ENCODE measurements at regions not wholly inside any gene's neighbourhood (a gene's known extent, or its start where the extent isn't known, plus 50 kb on each side); places are given as distances from the start of the nearest gene placed in this dataset.
"Not testable (repeated sequence)": the region's sequence is repeated elsewhere in the genome, so short reads cannot be mapped to it uniquely, and the experiment has no call there.

DNA sequence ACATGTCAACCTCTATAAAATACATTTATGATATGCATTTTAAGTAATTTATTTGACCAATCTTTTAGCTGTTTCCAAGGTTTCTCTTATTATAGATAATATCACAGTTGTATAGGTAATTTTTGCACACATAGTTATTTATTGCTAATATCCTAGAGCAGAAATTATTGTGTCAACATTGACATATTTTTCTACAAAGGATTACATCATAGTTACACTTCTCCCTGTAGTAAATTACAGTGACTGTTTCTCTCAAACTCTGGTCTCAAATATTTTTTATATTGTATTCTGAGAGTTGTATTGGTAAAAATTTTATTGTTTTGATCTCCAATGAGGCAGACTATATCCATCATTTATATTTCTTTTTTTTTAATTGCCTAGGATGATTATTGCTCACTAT, 714.4 kb upstream of the CDH6 start:
- TF ChIP-seq POLR2A (IDR thresholded peaks at IDR 0.05; ENCODE audit: extremely low read depth, insufficient read length) (no peak), MYC (IDR thresholded peaks at IDR 0.05; ENCODE audit: low read depth, low read length) (no peak)
- TF ChIP-seq, protein P1, sequence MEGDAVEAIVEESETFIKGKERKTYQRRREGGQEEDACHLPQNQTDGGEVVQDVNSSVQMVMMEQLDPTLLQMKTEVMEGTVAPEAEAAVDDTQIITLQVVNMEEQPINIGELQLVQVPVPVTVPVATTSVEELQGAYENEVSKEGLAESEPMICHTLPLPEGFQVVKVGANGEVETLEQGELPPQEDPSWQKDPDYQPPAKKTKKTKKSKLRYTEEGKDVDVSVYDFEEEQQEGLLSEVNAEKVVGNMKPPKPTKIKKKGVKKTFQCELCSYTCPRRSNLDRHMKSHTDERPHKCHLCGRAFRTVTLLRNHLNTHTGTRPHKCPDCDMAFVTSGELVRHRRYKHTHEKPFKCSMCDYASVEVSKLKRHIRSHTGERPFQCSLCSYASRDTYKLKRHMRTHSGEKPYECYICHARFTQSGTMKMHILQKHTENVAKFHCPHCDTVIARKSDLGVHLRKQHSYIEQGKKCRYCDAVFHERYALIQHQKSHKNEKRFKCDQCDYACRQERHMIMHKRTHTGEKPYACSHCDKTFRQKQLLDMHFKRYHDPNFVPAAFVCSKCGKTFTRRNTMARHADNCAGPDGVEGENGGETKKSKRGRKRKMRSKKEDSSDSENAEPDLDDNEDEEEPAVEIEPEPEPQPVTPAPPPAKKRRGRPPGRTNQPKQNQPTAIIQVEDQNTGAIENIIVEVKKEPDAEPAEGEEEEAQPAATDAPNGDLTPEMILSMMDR (IDR thresholded peaks at IDR 0.05; ENCODE audit: low read depth, low read length): no peak
- TF ChIP-seq, protein P2, sequence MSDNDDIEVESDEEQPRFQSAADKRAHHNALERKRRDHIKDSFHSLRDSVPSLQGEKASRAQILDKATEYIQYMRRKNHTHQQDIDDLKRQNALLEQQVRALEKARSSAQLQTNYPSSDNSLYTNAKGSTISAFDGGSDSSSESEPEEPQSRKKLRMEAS (IDR thresholded peaks at IDR 0.05; ENCODE audit: low read depth, low read length): no peak
- DNase-seq (ENCODE audit: low read depth): no peak
- H3K4me3 ChIP-seq (ENCODE audit: low read depth, low read length): no peak overlapping the region

DNA sequence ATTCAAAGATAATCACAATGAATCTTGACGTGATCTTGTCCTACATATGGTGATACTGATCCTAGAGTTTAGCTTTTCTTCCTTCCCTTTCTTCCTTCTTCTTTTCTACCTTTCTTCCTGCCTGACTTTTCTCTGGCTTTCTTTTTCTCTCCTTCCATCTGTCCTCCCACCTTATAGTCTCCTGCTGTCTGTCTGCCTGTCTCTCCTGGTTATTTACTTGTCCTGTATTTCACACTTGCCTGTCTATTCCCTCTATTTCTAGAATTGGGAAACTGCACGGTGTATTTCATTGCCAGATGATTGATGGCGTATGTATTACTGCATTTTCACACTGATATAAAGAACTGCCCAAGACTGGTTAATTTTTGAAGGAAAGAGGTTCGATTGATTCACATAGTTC, 718.1 kb upstream of the CDH6 start:
- H3K4me3 ChIP-seq (ENCODE audit: low read depth, low read length): no peak overlapping the region
- DNase-seq (ENCODE audit: low read depth): no peak
- TF ChIP-seq POLR2A (IDR thresholded peaks at IDR 0.05; ENCODE audit: extremely low read depth, insufficient read length) (no peak), MYC (IDR thresholded peaks at IDR 0.05; ENCODE audit: low read depth, low read length) (no peak)
- TF ChIP-seq, protein P2 (IDR thresholded peaks at IDR 0.05; ENCODE audit: low read depth, low read length): no peak
- TF ChIP-seq, protein P1 (IDR thresholded peaks at IDR 0.05; ENCODE audit: low read depth, low read length): no peak

DNA sequence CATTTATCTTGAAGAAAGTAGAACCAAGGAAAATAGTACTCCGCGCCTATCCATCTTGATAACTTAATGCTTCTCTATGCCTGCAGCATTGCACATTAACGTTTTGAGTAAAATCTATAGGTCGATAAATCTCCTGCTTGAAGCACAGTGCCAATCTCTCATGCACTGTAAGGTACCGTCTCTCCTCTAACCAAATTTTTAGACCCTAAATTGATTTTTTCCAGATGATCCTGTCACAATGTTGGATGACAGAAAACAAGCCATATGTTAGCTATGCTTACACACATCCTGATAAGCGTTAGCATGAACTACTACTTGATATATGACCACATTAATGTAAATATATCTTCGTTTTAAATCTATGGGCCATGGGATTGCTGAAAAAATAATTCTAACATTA, 723.8 kb upstream of the CDH6 start:
- no peak for DNase-seq (ENCODE audit: low read depth)
- no peak overlapping the region for H3K4me3 ChIP-seq (ENCODE audit: low read depth, low read length)
- TF ChIP-seq, protein P2 (IDR thresholded peaks at IDR 0.05; ENCODE audit: low read depth, low read length): no peak

DNA sequence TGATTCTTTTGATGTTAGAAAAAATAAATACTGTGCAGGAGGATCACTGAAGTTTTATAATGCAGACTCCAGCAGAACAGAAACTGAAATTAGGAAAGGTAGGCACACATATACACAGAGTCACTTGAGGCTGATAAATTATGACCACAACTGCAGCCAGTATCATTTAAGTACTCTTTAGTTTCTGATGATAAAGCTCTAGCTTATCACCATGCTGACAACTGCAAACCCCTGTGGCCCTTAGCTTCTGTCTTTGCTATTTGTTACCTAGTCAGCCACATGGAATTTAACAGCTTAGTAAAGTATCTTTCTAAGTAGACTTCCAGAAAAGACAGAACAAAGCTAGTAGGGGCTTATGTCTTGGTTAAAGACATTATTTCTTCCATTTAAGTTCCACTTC, 734.8 kb upstream of the CDH6 start:
- TF ChIP-seq MYC (IDR thresholded peaks at IDR 0.05; ENCODE audit: low read depth, low read length) (no peak), POLR2A (IDR thresholded peaks at IDR 0.05; ENCODE audit: extremely low read depth, insufficient read length) (no peak)
- TF ChIP-seq, protein P1 (IDR thresholded peaks at IDR 0.05; ENCODE audit: low read depth, low read length): no peak
- TF ChIP-seq, protein P2 (IDR thresholded peaks at IDR 0.05; ENCODE audit: low read depth, low read length): no peak
- DNase-seq (ENCODE audit: low read depth): no peak
- H3K4me3 ChIP-seq (ENCODE audit: low read depth, low read length): no peak overlapping the region

DNA sequence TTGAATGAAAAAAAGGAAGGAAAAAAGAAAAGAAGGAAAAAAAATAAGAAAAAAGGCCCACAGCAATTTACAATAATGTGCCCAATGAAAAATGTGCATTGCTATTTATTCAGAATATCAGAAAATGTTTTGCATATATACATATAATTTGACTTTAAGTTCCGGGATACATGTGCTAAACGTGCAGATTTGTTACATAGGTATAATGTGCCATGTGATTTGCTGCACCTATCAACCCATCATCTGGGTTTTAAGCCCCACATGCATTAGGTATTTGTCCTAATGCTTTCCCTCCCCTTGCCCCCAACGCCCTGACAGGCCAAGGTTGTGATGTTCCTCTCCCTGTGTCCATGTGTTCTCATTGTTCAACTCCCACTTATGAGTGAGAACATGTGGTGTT, 738.0 kb upstream of the CDH6 start:
- not testable (repeated sequence) for DNase-seq (ENCODE audit: low read depth); H3K4me3 ChIP-seq (ENCODE audit: low read depth, low read length)

DNA sequence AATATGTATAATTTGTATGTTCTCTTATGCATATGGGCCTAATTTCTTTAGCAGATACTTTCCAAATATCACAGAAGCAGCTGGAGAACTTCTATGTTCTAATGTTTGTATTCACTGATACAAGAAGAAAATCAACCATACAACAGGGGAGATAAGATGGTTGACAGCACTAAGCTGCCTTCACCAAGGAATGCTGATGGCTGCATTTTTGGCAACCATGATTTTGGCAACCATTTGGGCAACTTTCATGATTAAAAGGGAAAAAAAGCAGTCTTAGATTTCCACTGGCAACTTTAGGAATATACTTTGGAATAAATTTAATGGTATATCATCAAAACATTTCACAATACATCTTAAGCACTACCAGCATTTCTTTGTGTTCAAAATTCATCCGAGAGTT, 740.3 kb upstream of the CDH6 start:
- DNase-seq (ENCODE audit: low read depth): no peak
- no peak for TF ChIP-seq POLR2A (IDR thresholded peaks at IDR 0.05; ENCODE audit: extremely low read depth, insufficient read length)
- TF ChIP-seq, protein P2 (IDR thresholded peaks at IDR 0.05; ENCODE audit: low read depth, low read length): no peak
- TF ChIP-seq MYC (IDR thresholded peaks at IDR 0.05; ENCODE audit: low read depth, low read length): no peak
- no peak overlapping the region for H3K4me3 ChIP-seq (ENCODE audit: low read depth, low read length)

DNA sequence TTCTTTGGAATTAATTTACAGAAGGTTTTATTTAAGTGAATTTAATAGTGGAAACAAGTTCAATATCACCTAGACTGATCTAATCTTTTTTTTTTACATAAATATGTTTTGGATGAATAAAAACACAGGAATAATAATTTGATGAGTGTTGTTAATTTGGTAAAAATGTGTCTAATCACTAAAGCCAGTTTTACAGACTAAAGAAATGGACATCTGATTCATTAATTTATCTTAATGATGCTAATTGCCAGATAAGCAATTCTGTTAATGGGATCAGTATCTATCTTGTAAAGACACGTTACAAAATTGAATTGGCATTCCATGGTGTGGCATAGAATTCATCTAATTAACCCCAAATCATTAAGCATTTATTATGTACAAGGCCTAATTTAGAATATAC, 743.3 kb upstream of the CDH6 start:
- TF ChIP-seq, protein P2 (IDR thresholded peaks at IDR 0.05; ENCODE audit: low read depth, low read length): no peak
- TF ChIP-seq MYC (IDR thresholded peaks at IDR 0.05; ENCODE audit: low read depth, low read length) (no peak), POLR2A (IDR thresholded peaks at IDR 0.05; ENCODE audit: extremely low read depth, insufficient read length) (no peak)
- TF ChIP-seq, protein P1 (IDR thresholded peaks at IDR 0.05; ENCODE audit: low read depth, low read length): no peak
- DNase-seq (ENCODE audit: low read depth): no peak
- H3K4me3 ChIP-seq (ENCODE audit: low read depth, low read length): no peak overlapping the region
